Psoas muscle (tissue), 7 donors: ENCODE measurements at regions not wholly inside any gene's neighbourhood (a gene's known extent, or its start where the extent isn't known, plus 50 kb on each side); places are given as distances from the start of the nearest gene placed in this dataset.

Experiments used
- ATAC-seq, 4 donors: fragments of 200-7000 bp; cut with Tn5 transposase; one replicate each; pipeline ENCODE4 v1.9.1; 2020; ENCODE audit warnings: moderate library complexity in 3 of 4, mild to moderate bottlenecking in 2 of 4
- DNase-seq, 2 donors: peaks; one replicate each; pipeline ENCODE4 v3.0.0-alpha.2; 2020
- H3K27ac ChIP-seq: fragments of 200-600 bp; one replicate; pipeline ENCODE4 v1.8.0; 2022
- H3K27me3 ChIP-seq, 3 donors: fragments of 200-600 bp in 1 of 3; one replicate each; pipeline versions ENCODE4 v1.6.1 to v1.8.0; 2013 to 2022; ENCODE audit warnings: low read length in 2 of 3, mild to moderate bottlenecking in 2 of 3, moderate library complexity in 1 of 3; ENCODE audit not compliant: insufficient read depth in 3 of 3
- H3K36me3 ChIP-seq, 2 donors: fragments of 200-600 bp in 1 of 2; one replicate each; pipeline versions ENCODE4 v1.6.1 to v1.8.0; 2013 to 2022; ENCODE audit warnings: low read depth in 1 of 2, mild to moderate bottlenecking in 1 of 2, moderate library complexity in 1 of 2; ENCODE audit not compliant: insufficient read depth in 1 of 2
- H3K4me1 ChIP-seq: fragments of 200-600 bp; one replicate; pipeline ENCODE4 v1.8.0; 2022
- H3K4me3 ChIP-seq: fragments of 200-600 bp; one replicate; pipeline ENCODE4 v1.8.0; 2022; ENCODE audit warnings: mild to moderate bottlenecking
- H3K9me3 ChIP-seq: fragments of 200-600 bp; one replicate; pipeline ENCODE4 v1.8.0; 2022
- WGBS, 3 donors: extraction: QIAGEN DNeasy Blood & Tissue Kit; methylation state at CpG; one replicate each; pipeline versions ENCODE4 v1.1.6 to v1.1.7; 2013; 5-methylcytosine and 5-hydroxymethylcytosine counted together
- intact Hi-C, 2 donors: fragments of 100-400 bp; cut with DNase I; formaldehyde crosslinking; loops; one replicate each; pipeline versions ENCODE4 v1.11.0 to v1.14.2; 2022
- TF ChIP-seq, protein P1 (sequence below): fragments of 200-600 bp; IDR thresholded peaks from one replicate; pipeline ENCODE4 v1.8.0; 2022; ENCODE audit warnings: antibody characterized with exemption
- donor health status: healthy with polysubstance abuse.
- donor health status: DM: no; HTN: no; CAD: no; lungs with moderate emphysema.
- donor health status: Bipolar disorder and iron deficiency.
- donor health status: healthy.
- donor health status: DM: yes; HTN: yes; CAD: no.
- donor health status: DM: no; HTN: no; CAD: no.
- donor health status: DM: yes; HTN: yes; CAD: no.

DNA sequence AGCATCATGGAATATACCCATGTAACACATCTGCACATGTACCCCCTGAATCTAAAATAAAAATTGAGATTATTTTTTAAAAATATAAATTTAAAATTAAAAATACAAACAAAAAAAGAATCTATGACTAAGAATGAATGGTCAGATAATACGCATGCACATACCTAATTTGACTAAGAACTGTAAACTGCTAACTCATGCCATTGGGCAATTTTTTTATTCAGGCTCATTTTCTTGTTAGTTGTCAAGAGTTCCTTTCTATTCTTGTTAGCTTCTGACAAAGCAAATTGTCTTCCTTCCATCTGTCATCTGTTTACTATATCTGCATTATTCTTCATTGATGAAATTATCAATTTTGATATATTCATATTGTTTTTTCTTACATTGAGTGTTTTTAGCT, 69.5 kb upstream of the HAND1 start:
- no peak for DNase-seq
- WGBS, 3 donors = 83 to 88% (median 84%) methylated on average over 1 of the region's 1 CpG
- Histone ChIP-seq H3K27me3 (peaks cover 0 to 3% (median 0%) of the 10 kb centered on the region in 3 donors), H3K9me3 (peaks cover 3% of the 10 kb centered on the region), H3K4me3 (no peak overlapping the region), H3K4me1 (no peaks in the 10 kb centered on the region), H3K27ac (no peak overlapping the region), H3K36me3 (no peaks in the 10 kb centered on the region)
- ATAC-seq = no peak
- TF ChIP-seq, protein P1, sequence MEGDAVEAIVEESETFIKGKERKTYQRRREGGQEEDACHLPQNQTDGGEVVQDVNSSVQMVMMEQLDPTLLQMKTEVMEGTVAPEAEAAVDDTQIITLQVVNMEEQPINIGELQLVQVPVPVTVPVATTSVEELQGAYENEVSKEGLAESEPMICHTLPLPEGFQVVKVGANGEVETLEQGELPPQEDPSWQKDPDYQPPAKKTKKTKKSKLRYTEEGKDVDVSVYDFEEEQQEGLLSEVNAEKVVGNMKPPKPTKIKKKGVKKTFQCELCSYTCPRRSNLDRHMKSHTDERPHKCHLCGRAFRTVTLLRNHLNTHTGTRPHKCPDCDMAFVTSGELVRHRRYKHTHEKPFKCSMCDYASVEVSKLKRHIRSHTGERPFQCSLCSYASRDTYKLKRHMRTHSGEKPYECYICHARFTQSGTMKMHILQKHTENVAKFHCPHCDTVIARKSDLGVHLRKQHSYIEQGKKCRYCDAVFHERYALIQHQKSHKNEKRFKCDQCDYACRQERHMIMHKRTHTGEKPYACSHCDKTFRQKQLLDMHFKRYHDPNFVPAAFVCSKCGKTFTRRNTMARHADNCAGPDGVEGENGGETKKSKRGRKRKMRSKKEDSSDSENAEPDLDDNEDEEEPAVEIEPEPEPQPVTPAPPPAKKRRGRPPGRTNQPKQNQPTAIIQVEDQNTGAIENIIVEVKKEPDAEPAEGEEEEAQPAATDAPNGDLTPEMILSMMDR = no peak
- intact Hi-C loops = no loop called here

DNA sequence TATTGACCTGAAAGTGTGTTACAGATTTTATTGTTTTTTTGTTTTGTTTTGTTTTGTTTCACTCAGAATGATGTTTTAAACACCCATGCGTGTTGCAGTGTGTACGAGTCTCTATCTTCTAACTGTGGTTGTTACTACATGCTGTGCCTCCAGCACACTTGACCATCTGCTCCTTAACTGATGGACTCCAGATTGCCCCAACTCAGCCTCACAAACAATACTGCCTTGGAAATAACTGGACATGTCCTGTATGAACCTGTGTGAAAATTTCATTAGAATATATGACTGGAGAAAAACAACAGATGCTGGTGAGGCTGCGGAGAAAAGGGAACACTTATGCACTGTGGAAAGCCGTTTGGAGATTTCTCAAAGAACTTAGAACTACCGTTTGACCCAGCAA, 68.7 kb upstream of the HAND1 start:
- ATAC-seq = no peak
- TF ChIP-seq, protein P1 = no peak
- Histone ChIP-seq H3K27me3 (peaks cover 0 to 7% (median 3%) of the 10 kb centered on the region in 3 donors), H3K4me3 (no peak overlapping the region), H3K9me3 (peaks cover 2% of the 10 kb centered on the region), H3K27ac (no peak overlapping the region), H3K4me1 (no peaks in the 10 kb centered on the region), H3K36me3 (no peaks in the 10 kb centered on the region)
- DNase-seq = no peak
- intact Hi-C loops = no loop called here
- WGBS, 3 donors = 66 to 72% (median 72%) methylated on average over 5 of the region's 5 CpGs

DNA sequence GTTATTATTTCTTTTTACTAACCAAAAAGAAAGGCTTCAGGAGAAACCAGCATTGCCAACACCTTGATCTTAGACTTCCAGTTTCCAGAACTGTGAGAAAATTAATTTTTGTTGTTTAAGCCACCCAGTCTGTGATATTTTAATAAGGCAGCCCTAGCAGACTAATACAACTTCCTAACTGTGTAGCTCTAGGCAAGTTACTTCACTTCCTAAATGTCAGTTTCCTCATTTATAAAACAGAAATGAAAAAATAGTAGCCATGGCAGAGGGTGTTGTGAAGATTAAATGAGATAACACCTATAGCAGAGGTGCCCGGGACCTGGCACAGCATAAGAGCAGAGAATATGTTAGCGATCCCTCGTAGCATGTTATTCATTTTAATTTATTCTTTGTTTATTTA, 66.6 kb upstream of the HAND1 start:
- H3K27me3 ChIP-seq = peaks cover 0 to 13% (median 5%) of the 10 kb centered on the region in 3 donors
- no peaks in the 10 kb centered on the region for H3K9me3 ChIP-seq
- WGBS, 3 donors = 86 to 90% (median 90%) methylated on average over 3 of the region's 3 CpGs
- no peak overlapping the region for H3K27ac ChIP-seq
- DNase-seq (no peak), ATAC-seq (no peak)
- H3K4me1 ChIP-seq = no peaks in the 10 kb centered on the region
- no peaks in the 10 kb centered on the region for H3K36me3 ChIP-seq
- intact Hi-C loops = no loop called here
- no peak overlapping the region for H3K4me3 ChIP-seq
- TF ChIP-seq, protein P1 = no peak

DNA sequence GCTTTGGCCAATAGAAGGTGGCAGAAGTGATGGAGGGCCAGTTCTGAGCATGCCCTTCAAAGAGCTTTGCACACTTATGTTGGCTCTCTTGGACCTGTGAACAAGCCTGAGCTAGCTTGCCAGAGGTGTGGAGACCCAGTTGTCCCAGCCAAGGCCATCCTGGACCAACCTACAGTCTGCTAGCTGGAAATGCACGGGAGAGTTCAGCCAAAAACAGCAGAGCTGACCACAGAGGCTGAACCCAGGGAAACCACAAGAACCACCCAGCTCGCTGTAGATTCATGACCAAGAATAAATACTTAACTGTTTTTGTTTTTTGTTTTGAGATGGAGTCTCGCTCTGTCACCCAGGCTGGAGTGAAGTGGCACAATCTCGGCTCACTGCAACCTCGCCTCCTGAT, 65.4 kb upstream of the HAND1 start:
- Histone ChIP-seq H3K27me3 (peaks cover 0 to 18% (median 10%) of the 10 kb centered on the region in 3 donors), H3K4me1 (no peaks in the 10 kb centered on the region), H3K36me3 (no peaks in the 10 kb centered on the region), H3K4me3 (no peak overlapping the region), H3K9me3 (no peaks in the 10 kb centered on the region), H3K27ac (no peak overlapping the region)
- no peak for DNase-seq
- intact Hi-C loops = no loop called here
- TF ChIP-seq, protein P1 = no peak
- 75 to 78% (median 77%) methylated on average over 5 of the region's 5 CpGs for WGBS, 3 donors
- no peak for ATAC-seq

DNA sequence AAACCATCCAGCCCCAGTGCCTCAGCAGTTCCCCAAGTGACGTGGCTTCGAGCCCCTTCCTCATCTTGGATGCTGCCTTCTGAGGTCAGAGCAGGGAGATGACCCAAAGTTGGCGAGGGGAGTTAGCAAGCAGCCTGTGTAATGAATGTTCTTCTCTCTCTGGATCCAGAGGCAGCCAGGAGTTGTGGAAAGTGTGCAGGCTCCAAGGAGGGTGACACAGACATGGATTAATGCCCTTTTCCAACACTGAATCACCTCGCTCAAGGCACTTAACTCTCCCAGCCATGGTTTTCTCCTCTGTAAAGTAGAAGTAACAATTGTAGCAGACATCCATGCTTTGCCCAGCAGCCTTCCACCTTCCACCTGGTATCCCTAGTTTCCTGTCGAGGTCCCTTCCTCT, 64.6 kb upstream of the HAND1 start:
- no peak overlapping the region for H3K27ac ChIP-seq
- H3K4me1 ChIP-seq = no peaks in the 10 kb centered on the region
- intact Hi-C loops = no loop called here
- ATAC-seq (no peak), DNase-seq (no peak)
- H3K4me3 ChIP-seq = no peak overlapping the region
- WGBS, 3 donors = 52 to 56% (median 52%) methylated on average over 5 of the region's 5 CpGs
- peaks cover 0 to 20% (median 10%) of the 10 kb centered on the region in 3 donors for H3K27me3 ChIP-seq
- TF ChIP-seq, protein P1 = no peak
- no peaks in the 10 kb centered on the region for H3K9me3 ChIP-seq
- H3K36me3 ChIP-seq = no peaks in the 10 kb centered on the region
